Heart left ventricle (tissue), 16 donors: ENCODE measurements at regions not wholly inside any gene's neighbourhood (a gene's known extent, or its start where the extent isn't known, plus 50 kb on each side); places are given as distances from the start of the nearest gene placed in this dataset.

Source experiments
- ATAC-seq, 4 donors: fragments of 200-7000 bp; cut with Tn5 transposase; one replicate each; pipeline ENCODE4 v1.9.1; 2020 to 2022; ENCODE audit warnings: moderate library complexity in 4 of 4, mild to moderate bottlenecking in 3 of 4, moderate number of reproducible peaks in 1 of 4
- DNase-seq, 5 donors: peaks; one replicate each; pipeline ENCODE4 v3.0.0-alpha.2; 2020
- H3K27ac ChIP-seq, 12 donors: fragments of 200-600 bp; sonication (generic) in 4 of 12; one replicate each; pipeline versions ENCODE4 v1.5.0 to v1.8.0; 2016 to 2022; ENCODE audit warnings: mild to moderate bottlenecking in 2 of 12
- H3K27me3 ChIP-seq, 9 donors: fragments of 200-600 bp; sonication (generic) in 2 of 9; one replicate each; pipeline versions ENCODE4 v1.5.1 to v1.8.0; 2016 to 2022; ENCODE audit warnings: mild to moderate bottlenecking in 3 of 9
- H3K36me3 ChIP-seq, 9 donors: fragments of 200-600 bp; sonication (generic) in 2 of 9; one replicate each; pipeline versions ENCODE4 v1.5.0 to v1.8.0; 2018 to 2022; ENCODE audit warnings: mild to moderate bottlenecking in 2 of 9
- H3K4me1 ChIP-seq, 12 donors: fragments of 200-600 bp; sonication (generic) in 4 of 12; one replicate each; pipeline versions ENCODE4 v1.5.0 to v1.8.0; 2016 to 2022; ENCODE audit warnings: mild to moderate bottlenecking in 3 of 12
- H3K4me3 ChIP-seq, 12 donors: fragments of 200-600 bp; sonication (generic) in 4 of 12; one replicate each; pipeline versions ENCODE4 v1.5.0 to v1.8.0; 2017 to 2022; ENCODE audit warnings: mild to moderate bottlenecking in 9 of 12, moderate library complexity in 4 of 12
- H3K9me3 ChIP-seq, 12 donors: fragments of 200-600 bp; sonication (generic) in 4 of 12; one replicate each; pipeline versions ENCODE4 v1.5.0 to v1.8.0; 2016 to 2022; ENCODE audit warnings: mild to moderate bottlenecking in 1 of 12
- POLR2A ChIP-seq, 2 donors: fragments of 450-650 bp; IDR thresholded peaks; one replicate each; pipeline ENCODE4 v1.6.1; 2017; ENCODE audit warnings: antibody characterized with exemption in 2 of 2, mild to moderate bottlenecking in 2 of 2, moderate library complexity in 2 of 2
- WGBS, 4 donors: extraction: QIAGEN DNeasy Blood & Tissue Kit in 2 of 4; methylation state at CpG; one replicate each; pipeline versions ENCODE4 v1.1.5 to v1.1.7; 2013 to 2018; 5-methylcytosine and 5-hydroxymethylcytosine counted together
- intact Hi-C, 10 donors: fragments of 100-400 bp; cut with DNase I; formaldehyde crosslinking; loops; one replicate each; pipeline versions ENCODE4 v1.11.1 to v1.14.2; 2022
- TF ChIP-seq, protein P1 (sequence below), 12 donors: fragments of 200-600 bp; sonication (generic) in 4 of 12; IDR thresholded peaks; one replicate each; pipeline versions ENCODE4 v1.5.0 to v1.8.0; 2018 to 2022; ENCODE audit warnings: antibody characterized with exemption in 12 of 12, mild to moderate bottlenecking in 5 of 12
- donor health status: ischemic (EF 13 %, LVEDD 7.1; RV severe dilation, severe dysfunction).
- donor health status: healthy with polysubstance abuse.
- donor health status: DM: no; HTN: yes; CAD: no.
- donor health status: DM: no; HTN: no; CAD: no.
- donor health status: ischemic (EF 25% LVEDD 6.9; RV normal size, moderate dysfunction).
- donor health status: ischemic (EF 25% LVEDD 5.7; RV mildly dilated, moderate dysfunction).
- donor health status: healthy.
- donor health status: DM: yes; HTN: yes; CAD: no.
- donor health status: ischemic (EF 35%, LVEDD 5.7; RV mildly dilated, moderate dysfunction).
- donor health status: nonischemic (EF 11% LVEDD 7.7; RV severe dilation, severe dysfunction).
- donor health status: DM: yes; HTN: yes; CAD: no.
- donor health status: PGD.
- donor health status: ischemic (EF 29% LVEDD 5.4; RV normal size, mild dysfunction).
- donor health status: nonischemic (EF 23%, LVEDD 6.1; RV moderate dilation, normal function).

DNA sequence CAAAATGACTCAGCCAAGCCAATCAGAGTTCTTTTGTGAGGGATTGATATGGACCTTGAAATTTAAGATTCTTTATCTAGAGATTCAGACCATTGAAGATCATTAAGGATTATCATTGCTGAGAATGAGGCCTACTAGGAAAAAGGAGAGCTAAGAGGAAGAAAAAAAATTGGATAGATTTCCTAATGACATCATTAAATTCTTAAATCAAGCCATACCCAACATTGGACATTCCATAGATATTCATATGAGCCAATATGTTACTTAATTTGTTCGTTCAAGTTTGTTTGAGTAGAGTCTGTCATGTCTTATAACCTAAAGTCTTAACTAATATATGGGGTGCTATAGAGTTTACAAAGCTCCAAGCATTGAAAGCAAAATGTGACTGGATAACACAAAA, 727.9 kb upstream of the SEMA6A start:
- TF ChIP-seq POLR2A (IDR thresholded peaks at IDR 0.05) = no peak
- TF ChIP-seq, protein P1, sequence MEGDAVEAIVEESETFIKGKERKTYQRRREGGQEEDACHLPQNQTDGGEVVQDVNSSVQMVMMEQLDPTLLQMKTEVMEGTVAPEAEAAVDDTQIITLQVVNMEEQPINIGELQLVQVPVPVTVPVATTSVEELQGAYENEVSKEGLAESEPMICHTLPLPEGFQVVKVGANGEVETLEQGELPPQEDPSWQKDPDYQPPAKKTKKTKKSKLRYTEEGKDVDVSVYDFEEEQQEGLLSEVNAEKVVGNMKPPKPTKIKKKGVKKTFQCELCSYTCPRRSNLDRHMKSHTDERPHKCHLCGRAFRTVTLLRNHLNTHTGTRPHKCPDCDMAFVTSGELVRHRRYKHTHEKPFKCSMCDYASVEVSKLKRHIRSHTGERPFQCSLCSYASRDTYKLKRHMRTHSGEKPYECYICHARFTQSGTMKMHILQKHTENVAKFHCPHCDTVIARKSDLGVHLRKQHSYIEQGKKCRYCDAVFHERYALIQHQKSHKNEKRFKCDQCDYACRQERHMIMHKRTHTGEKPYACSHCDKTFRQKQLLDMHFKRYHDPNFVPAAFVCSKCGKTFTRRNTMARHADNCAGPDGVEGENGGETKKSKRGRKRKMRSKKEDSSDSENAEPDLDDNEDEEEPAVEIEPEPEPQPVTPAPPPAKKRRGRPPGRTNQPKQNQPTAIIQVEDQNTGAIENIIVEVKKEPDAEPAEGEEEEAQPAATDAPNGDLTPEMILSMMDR (IDR thresholded peaks at IDR 0.05) = no peak
- ATAC-seq (no peak), DNase-seq (no peak)
- 79 to 86% (median 81%) methylated on average over 1 of the region's 1 CpG for WGBS, 4 donors
- Histone ChIP-seq H3K27me3 (no peaks in the 10 kb centered on the region), H3K4me3 (no peak overlapping the region), H3K4me1 (peaks cover 0 to 9% (median 0%) of the 10 kb centered on the region in 12 donors), H3K27ac (no peak overlapping the region), H3K9me3 (no peaks in the 10 kb centered on the region), H3K36me3 (no peaks in the 10 kb centered on the region)
- intact Hi-C loops = no loop called here

DNA sequence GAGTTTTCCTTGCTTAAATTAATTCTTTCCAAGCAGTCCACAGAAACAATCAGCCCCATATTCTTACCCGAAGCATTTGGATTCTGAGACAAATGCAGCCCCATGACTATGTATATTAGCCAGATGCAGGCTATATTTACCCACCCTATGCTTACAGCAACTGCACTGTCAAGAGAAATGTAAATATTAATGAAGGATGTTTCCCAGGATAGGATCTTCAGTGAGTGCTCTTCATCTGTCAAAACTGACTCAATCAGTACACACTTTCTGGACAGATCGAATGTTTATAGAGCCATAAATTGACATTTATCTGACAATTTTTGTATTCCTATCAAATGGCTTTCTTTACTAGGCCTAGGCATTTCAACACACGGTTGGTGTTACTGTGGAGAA, 725.3 kb upstream of the SEMA6A start:
- intact Hi-C loops = no loop called here
- WGBS, 4 donors = 44 to 57% (median 51%) methylated on average over 3 of the region's 3 CpGs
- no peak overlapping the region for H3K27ac ChIP-seq
- no peaks in the 10 kb centered on the region for H3K27me3 ChIP-seq
- H3K4me3 ChIP-seq = no peak overlapping the region
- ATAC-seq = no peak
- TF ChIP-seq, protein P1 (IDR thresholded peaks at IDR 0.05) = no peak
- no peak for TF ChIP-seq POLR2A (IDR thresholded peaks at IDR 0.05)
- no peaks in the 10 kb centered on the region for H3K36me3 ChIP-seq
- peaks cover 0 to 9% (median 0%) of the 10 kb centered on the region in 12 donors for H3K4me1 ChIP-seq
- peaks cover 0 to 2% (median 0%) of the 10 kb centered on the region in 12 donors for H3K9me3 ChIP-seq
- no peak for DNase-seq

DNA sequence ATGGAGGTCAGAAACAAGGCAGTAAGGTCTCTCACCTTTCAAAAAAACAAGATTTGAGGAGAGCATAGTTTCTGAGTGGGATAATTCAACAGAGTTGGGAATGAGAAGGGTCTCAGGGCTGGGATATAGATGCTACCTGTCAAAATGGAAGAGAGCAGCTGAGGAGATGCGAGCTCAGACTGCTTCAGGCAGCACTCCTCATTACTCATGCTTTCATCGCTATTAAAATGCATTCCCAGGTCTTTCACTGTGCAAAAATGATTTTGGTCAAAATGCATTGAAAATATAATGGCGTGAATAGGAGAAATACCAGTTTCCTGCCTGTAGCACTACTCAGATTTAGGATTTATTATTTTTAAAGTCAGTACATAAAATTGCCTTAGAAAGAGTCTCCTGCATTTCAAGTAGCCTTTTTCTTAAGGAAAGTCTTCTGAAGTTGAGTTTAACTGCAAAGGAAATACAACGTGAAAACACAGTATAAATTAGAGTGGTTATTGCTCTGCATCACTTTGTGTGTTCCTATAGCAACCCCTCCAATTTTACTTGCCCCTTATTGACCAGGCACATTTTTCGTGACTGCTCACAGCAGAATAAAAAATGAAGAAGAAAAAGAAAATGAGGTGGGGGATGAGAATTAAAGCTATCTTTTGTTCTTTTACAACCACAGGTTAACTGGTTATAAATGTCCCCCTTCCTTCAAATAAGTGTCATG, 724.8 kb upstream of the SEMA6A start:
- intact Hi-C loops = no loop called here
- 88 to 92% (median 89%) methylated on average over 5 of the region's 5 CpGs for WGBS, 4 donors
- no peak for DNase-seq
- TF ChIP-seq POLR2A (IDR thresholded peaks at IDR 0.05) = no peak
- TF ChIP-seq, protein P1 (IDR thresholded peaks at IDR 0.05) = no peak
- no peaks in the 10 kb centered on the region for H3K27me3 ChIP-seq
- peaks cover 0 to 7% (median 2%) of the 10 kb centered on the region in 12 donors for H3K9me3 ChIP-seq
- H3K27ac ChIP-seq = no peak overlapping the region
- H3K4me1 ChIP-seq = peaks cover 0 to 9% (median 0%) of the 10 kb centered on the region in 12 donors
- ATAC-seq = no peak
- no peaks in the 10 kb centered on the region for H3K36me3 ChIP-seq
- no peak overlapping the region for H3K4me3 ChIP-seq

DNA sequence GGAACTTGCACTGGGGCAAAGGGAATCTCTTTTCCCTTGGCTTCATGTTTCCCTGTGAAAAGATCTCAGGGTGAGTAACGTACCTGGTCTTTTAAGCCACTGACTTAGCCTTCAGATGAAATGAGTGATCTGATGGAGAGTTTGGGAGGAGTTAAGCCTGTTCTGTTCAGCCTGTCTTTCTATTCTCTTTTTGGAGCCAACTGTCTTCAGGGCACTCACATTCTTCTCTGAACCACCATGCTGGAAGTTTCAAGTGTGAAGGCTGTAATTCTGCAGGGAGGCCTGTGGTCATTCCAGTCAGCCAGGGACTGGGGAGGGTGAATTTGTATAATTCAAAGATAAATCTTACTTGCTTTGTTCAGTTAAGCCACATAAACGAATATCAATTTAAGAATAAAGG, 722.2 kb upstream of the SEMA6A start:
- no peaks in the 10 kb centered on the region for H3K27me3 ChIP-seq
- H3K27ac ChIP-seq = no peak overlapping the region
- H3K9me3 ChIP-seq = peaks cover 0 to 20% (median 2%) of the 10 kb centered on the region in 12 donors
- WGBS, 4 donors = 79 to 92% (median 83%) methylated on average over 2 of the region's 2 CpGs
- DNase-seq = no peak
- intact Hi-C loops = no loop called here
- TF ChIP-seq, protein P1 (IDR thresholded peaks at IDR 0.05) = no peak
- TF ChIP-seq POLR2A (IDR thresholded peaks at IDR 0.05) = no peak
- H3K4me3 ChIP-seq = no peak overlapping the region
- ATAC-seq = no peak
- H3K4me1 ChIP-seq = peaks cover 0 to 9% (median 0%) of the 10 kb centered on the region in 12 donors
- H3K36me3 ChIP-seq = no peaks in the 10 kb centered on the region
